ENCODE measurements at regions not wholly inside any gene's neighbourhood (a gene's known extent, or its start where the extent isn't known, plus 50 kb on each side); places are given as distances from the start of the nearest gene placed in this dataset.

DNA sequence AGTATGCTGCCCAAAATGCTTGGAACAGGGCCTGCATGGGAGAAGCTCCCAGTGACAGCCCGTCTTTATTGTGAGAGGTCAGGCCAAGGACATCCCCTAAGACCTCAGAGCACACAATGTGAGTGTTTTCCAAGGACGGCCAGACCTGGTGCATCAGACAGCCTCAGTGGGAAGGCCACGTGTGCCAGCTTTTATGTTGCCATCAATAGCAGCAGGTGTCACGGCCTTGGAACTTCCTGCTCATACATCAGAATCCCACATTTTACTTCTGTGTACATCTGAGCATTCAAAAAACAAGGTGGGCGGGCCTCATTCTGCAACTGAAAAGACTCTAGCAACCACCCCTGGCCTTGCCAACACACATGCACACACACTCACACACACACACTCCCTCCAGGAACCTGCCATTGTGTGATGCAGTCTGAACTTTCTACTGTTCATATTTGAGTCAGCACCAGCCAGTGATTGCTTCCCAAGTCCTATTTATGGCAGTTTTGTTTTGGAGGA lies 753.1 kb upstream of the TBX3 start:
- intact Hi-C loops (cut with micrococcal nuclease) = no loop called here

DNA sequence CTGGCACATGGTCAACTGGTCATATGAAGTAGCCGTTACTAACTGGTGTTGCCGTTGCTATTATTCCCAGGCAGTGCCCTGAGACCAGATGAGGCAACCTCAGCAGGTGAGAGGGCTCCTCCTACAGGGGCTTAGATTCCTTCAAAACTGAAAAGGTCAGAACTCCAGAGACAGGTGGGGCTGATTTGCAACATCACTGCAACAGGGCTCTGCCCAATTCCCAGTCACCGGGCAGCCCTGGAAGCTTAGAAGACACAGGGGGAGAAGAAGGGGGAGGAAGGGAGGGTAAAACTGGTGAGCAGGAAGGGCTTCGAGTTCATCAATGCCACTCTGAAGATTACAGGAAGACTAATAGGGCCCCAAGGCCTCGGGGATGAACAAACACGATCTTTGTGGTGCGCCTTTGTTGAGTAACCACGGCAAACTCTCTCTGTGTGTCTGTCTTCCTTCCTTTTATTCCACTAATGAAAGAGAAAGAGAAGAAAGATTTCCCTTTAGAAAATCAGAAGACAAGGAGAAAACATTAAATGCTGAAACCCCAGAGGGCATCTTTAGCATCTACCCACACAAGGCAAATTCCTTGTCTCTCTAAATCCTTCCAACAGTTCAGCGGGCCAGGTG lies 749.1 kb upstream of the TBX3 start:
- intact Hi-C loops (cut with micrococcal nuclease) = no loop called here

DNA sequence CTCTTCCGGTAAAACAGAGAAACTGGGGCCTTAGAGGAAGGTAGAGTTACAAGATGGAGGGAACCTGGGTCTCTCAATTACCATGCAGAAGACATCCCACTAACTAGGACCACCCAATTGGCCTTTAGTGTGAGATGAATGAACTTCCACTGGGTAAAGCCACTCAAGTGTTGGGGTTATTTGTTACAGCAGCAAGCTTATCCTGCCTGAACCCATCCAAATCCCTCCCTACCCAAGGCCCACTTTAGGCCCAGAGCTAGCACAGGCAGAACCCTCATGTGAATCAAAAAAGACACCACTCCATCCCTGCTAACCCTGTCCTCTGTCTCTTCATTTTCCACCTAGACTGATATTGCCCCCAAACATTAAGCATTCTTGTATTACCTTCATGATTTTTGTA lies 746.7 kb upstream of the TBX3 start:
- intact Hi-C loops (cut with micrococcal nuclease) = no loop called here

DNA sequence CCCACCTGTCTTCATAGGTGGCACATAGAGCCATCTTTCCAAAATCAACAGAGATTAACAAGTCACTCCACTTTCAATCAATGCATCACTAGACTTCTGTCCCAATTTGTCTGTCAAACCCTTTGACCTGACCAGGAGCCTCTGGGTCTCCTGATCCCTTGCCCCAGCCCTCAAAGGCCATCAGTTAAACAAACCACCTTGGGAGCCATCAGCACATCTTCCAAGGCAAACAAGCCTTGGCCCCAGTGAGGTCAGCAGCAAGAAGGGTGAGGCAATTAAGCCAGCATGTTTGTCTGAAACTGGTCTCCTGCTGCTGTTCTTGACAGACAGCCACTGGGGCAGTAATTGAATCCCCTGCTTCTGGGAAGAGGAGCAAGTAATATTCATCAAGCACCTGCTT lies 742.8 kb upstream of the TBX3 start:
- intact Hi-C loops (cut with micrococcal nuclease) = no loop called here

DNA sequence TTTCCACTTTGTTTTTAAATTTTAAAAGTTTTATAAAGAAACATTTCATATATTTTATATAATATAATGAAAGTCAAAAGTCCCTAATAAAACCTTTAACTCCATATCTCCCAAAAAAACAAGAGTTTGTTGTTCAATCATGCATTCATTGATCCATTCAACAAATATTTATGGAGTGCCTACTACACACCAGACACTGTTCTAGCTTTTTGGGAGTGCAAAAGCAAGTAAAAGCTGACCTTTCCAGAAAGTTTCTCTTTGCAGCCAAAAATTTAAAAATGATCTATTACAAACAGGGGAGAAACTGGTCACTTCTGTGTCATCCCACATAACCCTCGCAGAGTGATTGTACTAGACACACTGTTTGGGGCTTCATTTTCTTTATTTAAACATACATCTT lies 740.0 kb upstream of the TBX3 start:
- intact Hi-C loops (cut with micrococcal nuclease) = no loop called here

DNA sequence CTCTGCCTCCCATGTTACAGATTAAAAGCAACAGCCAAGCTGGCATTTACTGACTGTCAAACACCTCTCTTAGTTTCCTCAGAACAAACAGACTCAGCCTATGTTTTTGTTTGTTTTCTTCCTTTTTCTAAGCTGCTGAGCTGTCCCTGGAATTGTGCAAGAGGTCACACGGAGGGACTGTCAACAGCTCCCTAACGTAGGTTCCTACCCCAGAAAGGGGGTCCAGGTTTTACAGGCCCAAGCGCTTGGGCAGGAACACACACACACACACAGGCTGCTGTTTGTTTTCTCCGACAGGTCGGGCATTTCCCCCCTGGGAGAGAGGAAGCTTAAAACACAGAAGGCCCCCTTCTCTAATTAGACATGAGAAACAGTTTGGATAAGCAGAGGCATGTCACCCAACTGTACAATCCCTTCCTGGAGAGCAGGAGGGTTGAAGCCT lies 739.6 kb upstream of the TBX3 start:
- intact Hi-C loops (cut with micrococcal nuclease) = no loop called here

DNA sequence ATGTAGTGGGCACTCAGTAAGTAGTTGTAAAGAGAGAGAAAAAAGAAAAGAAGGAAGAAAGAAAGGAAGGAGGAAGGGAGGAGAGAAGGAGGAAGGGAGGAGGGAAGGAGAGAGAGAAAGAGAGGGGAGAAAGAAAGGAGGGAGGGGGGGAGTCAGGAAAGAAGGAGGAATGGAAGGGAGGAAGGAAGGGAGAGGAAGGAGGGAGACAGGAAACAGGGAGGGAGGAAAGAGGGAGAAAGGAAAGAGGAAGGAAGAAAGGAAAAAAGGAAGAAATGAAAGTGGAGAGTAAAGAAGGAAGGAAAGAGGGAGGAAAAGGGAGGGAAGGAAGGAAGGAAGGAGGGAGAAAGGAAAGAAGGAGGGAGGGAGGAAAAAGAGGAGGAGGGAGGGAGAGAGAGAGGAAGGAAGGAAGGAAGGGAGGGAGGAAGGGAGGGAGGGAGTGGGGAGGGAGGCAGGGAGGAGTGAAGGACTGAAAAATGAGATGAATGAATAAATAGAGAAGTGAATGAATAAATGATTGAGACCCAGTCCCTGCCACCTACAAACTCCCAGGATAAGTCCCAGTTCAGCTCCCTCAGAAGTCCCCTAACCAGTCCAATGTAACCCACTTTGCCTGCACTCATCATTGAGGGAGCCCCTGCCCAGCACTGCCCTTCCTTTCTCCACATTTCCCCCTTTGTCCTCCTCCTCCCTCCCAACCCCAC lies 739.0 kb upstream of the TBX3 start:
- intact Hi-C loops (cut with micrococcal nuclease) = no loop called here

DNA sequence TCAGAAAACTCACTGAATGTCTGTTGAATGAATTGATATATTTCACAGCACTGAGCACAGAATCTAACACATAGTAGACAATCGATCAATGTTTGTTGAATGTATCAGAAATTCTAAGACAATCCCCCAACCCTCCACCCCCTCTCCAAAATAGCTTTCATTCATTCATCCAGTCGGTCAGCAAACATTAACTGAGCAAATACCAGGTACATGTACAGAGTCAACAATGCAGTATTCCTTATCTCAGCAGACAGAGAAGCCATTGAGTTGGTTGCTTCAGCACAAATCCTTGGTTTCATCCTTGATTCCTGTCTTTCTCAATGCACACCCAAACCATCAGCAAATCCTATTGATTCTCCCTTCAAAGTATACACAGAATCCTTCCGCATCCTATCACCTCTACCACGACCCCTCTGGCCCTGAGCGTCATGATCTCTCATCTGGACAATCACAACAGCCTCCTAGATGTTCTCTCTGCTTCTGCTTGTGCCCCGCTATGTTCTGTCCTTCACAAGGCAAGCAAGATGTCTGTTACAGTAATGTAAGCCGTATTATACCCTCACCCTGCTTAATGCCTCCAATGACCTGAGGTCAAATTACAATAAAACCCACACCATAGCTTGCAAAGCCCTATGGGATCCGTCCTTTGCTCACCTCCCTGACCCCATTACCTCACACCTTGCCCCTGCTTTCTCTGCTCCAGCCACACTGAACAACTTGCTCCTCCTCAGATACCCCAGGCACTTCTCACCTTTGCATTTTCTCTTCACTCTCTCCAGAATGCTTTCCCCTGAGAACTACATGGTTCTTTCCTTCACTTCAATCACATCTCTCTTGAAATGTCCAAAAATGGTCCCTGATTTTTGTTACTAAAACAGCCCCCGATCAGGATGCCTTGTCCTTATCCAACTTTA lies 738.1 kb upstream of the TBX3 start:
- intact Hi-C loops (cut with micrococcal nuclease) = loop anchor here (2.0 kb wide), 1 partner anchor 21 kb away; no protein-coding TSS in a partner anchor

DNA sequence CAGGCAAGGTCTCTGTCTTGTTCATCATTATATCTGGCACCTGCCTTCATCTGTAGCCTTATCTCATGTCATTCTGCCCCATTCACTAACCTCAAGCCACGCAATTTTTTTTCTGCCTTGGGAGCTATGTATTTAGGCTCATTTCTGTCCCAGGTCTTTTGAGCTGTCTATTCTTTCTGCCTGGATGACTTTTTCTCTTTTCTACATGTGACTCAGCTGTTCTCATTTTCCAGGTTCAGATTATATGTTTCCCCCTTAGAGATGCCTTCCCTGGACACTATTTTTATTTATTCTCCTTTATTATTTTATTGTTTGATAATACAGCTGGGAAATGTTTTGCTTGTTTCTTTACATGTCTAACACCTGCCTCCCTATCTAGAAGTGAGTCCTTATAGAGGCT lies 737.4 kb upstream of the TBX3 start:
- intact Hi-C loops (cut with micrococcal nuclease) = loop anchor here (2.0 kb wide), 1 partner anchor 21 kb away; no protein-coding TSS in a partner anchor

DNA sequence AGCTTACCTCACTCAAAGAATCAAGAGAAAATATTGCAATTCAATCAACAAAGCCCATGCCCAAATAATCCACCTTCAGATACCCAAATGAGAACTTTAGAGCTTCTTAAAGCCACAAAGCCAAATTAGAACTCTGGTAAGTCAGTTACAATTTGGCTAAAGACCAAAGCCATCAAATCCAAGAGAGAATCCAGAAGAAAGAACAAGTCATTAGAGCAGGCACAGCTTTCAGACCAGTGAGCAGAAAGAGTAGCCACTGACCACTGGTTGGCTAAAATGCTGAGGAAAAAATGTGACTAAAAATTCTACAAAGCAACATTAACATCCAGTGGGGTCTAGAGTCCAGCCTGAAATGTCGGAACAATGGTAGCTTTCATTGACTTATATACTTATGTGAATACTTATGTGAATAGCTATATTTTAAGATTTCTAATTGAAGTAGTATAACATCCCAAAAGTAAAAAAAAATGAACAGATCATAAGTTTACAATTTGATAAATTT lies 735.2 kb upstream of the TBX3 start:
- intact Hi-C loops (cut with micrococcal nuclease) = no loop called here

DNA sequence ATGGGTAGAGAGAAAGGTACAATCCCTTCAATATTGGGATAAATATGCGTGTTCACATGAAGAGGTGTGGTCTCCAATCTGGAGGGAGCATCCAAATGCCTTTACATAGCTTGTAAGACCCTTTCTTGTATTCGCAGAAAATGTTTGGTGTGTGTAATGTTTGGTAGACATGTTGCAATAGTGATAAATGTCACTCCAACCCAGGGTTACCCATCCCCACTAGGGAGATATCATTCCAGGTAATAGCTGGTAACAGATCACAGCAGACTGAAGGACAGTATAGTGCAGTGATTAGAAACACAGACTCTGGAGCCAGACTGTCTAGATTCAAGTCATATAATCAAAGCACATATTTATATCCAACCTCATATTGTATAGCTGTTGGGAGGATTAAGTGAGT lies 733.6 kb upstream of the TBX3 start:
- intact Hi-C loops (cut with micrococcal nuclease) = no loop called here

DNA sequence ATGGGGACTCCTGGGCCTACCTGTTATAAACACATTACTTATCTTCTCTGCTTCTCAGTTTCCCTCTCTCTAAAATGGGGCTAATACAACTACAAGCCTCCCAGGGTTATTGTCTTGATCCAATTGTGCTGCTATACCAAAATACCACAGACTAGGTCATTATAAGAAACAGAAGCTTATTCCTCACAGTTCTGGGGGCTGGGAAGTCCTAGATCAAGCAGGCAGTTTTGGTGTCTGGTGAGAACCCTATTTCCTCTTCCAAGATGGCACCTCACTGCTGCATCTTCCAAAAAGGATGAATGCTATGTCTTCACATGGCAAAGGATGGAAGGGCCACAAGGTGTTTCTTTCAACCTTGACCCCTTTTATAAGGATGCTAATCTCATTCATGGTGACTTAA lies 732.9 kb upstream of the TBX3 start:
- intact Hi-C loops (cut with micrococcal nuclease) = no loop called here

DNA sequence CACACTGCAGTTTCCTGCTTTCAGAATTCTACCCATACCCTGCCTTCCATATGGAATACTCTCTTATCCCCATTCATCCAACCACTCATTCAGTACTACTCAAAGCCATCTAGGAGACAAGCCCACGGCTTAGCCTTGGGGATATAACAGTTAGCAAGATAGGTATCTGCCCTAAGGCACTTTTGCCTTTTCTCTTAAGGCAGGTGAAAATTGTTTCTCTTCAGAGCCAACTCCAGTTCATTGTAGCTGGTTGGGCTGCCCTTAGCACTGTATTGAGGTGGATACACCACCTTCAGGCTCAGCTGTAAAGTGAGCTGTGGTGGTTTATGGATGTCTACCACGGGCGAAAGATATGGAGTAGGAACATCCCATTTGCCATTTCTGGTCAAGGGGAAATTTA lies 729.7 kb upstream of the TBX3 start:
- intact Hi-C loops (cut with micrococcal nuclease) = no loop called here

DNA sequence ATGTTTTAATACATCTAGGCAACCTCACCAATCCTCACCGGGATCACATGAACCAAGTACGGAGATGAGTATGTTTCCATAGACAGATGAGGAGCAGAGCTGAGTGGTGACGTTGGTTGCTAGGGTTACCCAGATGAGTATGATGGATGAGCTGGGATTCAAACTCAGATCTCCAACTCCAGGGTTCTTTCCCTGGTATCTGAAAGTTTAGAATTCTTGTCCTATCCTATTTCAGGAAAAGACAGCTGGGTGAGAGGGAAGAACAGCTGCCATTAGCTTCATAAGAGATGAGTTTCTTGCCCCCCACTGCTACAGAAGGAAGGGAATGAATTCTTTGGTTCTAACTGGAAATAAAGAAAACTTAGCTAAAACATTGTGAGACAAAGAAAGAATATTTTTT lies 728.9 kb upstream of the TBX3 start:
- intact Hi-C loops (cut with micrococcal nuclease) = no loop called here

DNA sequence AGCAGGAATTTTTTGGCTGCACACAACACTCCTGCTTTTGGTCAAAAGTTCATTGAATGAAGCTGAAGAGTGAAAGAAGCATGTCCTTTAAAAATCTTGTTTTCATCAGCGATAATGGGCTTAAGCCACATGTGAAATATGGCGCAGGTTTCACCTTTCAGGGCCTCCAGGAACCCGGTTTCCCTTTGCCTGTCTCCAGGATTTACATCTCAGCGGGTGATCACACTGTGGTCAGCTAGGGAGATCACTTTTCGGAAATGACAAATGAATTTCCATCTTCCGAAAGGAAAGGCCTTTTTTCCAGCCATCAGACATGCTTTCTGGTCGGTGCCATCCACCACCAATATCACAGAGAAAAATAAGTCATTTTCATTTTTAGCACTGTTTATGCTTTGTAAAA lies 727.1 kb upstream of the TBX3 start:
- intact Hi-C loops (cut with micrococcal nuclease) = no loop called here

DNA sequence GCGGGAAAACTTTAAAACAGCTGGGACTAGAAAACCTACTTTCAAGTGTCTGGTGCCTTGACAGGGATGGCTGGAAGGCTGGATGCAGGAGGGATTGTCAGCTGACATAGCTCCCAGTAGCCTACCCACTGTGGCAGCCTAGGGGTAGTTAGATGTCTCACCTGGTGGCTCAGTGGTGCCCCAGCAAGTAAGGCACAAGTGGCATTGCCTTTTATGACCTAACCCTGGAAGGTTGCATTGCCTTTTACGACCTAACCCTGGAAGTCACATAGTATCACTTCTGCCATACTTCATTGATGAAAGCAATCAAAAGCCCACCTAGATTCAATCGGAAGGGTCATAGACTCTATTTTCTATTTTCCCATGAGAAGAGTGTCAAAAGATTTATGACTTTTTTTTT lies 724.7 kb upstream of the TBX3 start:
- intact Hi-C loops (cut with micrococcal nuclease) = no loop called here

DNA sequence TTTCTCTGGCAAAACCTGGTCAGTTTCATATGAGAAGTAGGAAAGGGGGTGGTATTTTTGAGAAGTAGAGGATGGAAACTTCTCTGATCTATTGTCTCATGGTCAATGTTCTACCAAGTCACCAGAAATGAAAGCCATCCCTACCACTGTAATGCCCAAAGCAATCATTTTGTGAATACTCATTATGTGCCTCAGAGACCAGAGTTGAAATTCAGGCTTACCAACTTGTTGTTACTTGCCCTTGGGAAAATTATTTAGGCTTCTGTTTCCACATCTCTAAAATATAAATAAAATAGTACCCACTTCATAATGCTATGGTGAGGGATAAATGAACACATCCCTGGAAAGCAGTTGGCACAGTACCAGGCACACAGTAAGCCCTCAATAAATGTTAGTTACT lies 723.7 kb upstream of the TBX3 start:
- intact Hi-C loops (cut with micrococcal nuclease) = no loop called here

DNA sequence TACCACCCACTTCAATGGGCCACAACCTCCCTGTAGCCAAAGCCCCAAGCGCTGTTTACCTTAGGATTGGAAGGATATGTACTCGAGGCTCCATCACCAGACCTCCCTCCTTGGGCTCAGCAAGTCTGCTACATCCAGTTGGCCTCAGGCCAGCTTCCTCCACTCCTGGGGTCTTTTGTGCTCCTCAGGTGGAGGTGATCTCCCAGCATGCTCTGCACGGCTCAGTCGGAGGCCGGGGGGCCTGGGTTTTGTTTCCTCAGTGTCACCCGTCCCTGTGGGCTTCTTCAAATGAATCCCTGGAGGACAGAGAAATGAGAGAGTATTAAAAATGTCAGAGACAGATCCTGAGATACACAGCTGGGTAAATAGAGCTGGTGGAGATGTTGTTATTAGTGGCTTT lies 723.1 kb upstream of the TBX3 start:
- intact Hi-C loops (cut with micrococcal nuclease) = no loop called here

DNA sequence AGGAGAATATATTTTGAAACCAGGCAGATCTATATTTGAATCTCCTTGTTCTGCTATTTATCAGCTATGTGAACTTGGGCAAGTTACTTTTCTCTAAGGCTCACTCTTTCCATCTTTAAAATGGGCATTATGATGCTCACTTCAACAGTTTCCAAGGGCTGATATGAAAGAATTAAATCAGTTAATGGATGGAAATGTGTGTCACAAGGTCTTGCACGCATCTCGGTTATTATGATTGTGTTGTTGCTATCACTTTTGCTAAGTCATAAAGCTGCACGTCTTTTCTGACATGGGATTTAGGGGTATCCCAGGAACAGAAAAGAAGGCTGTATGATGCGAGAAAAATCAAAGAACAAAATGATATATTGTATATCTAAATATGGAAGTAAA lies 721.5 kb upstream of the TBX3 start:
- intact Hi-C loops (cut with micrococcal nuclease) = no loop called here

DNA sequence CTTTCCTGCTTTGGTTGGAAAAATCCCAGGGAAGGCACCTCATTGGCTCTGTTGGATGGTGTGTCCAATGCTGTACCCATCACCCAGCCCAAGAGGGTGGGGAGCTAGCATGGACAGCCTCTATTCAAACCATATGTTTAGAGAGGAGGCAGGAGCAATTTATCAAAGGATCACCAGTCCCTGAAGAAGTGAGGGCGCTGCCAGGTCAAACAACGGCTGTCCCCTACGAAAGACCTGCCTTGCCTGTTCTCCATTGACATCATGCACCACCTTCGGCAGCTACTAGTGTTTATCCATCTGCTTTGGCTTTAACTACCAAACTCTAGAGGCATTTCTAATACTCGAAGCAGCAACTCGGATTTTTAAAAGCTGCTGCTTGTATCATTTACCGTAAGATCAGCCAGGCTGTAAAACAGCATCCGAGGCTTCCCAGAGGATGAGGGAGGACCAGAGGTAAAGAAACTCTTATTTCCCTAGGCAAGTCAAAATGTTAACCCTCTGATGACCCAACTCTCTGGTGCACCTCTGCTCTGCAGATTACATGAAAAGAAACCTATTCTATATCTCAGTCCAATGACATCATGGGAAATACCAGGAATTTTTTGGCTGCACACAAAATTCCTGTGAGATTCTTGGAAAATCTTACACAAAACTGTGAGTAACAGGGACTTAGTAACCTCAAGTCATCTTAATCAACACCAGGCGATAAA lies 720.9 kb upstream of the TBX3 start:
- intact Hi-C loops (cut with micrococcal nuclease) = no loop called here

DNA sequence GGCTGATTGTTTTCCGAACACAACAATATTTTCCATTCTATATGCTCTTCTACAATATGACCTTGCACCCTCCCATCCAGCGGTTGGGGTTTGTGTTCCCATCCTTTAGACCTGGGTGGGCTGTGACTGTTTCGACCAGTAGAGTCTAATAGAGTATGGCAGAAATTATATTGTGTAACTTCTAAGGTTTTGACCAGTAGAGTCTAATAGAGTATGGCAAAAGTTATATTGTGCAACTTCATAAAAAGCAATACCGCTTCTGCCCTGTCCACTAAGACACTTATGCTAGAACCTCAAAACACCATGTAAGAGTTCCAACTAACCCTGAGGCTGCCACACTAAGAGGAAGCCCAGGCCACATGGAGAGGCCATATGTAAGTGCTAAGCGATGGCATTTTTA lies 719.7 kb upstream of the TBX3 start:
- intact Hi-C loops (cut with micrococcal nuclease) = no loop called here

Measured in T-helper 1 cell treated with Interleukin-12 subunit alpha and Interleukin-12 subunit beta and Interleukin-4 antibody, amounts not matched to agents 30 ng/mL and 1 ng/mL, for 36 hours (primary cell).